SU-DHL-6 (cell line): ENCODE measurements at regions not wholly inside any gene's neighbourhood (a gene's known extent, or its start where the extent isn't known, plus 50 kb on each side); places are given as distances from the start of the nearest gene placed in this dataset.

Experiments
- CTCF ChIP-seq: fragments of 200-600 bp; sonication (generic); IDR thresholded peaks from one replicate; pipeline ENCODE4 v1.5.1; 2017; ENCODE audit warnings: antibody characterized with exemption, mild to moderate bottlenecking, low read length, moderate library complexity; ENCODE audit not compliant: insufficient read depth, poor library complexity, severe bottlenecking
- EZH2phosphoT487 ChIP-seq: fragments of 200-600 bp; sonication (generic), shearing (Covaris generic); conservative IDR thresholded peaks from 2 replicates; pipeline ENCODE4 v1.6.1; 2018; ENCODE audit warnings: mild to moderate bottlenecking, antibody characterized with exemption, low read length, moderate library complexity, mixed read lengths

DNA sequence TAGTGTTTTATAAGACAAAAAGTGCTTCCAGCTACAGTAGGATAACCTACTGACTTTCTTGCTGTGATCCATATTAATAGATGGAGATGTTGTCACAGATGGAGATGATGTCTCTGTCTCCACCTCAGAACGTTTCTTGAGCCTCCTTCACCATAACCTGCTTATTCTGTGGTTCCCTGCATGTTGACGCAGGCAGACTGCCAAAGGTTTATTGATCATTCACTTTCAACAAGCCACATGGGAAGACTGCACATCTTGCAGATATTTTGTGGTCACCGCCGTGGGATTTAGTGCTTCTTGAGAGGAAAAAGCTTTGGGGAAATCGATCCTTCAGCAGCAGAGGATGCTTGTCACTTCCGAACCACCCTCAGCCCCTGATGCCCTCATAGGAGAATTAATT is 943.0 kb upstream of the PRKX start:
- TF ChIP-seq CTCF (no peak), EZH2phosphoT487 (no peak)
